Keratinocyte (primary cell): ENCODE measurements at regions not wholly inside any gene's neighbourhood (a gene's known extent, or its start where the extent isn't known, plus 50 kb on each side); places are given as distances from the start of the nearest gene placed in this dataset.

Experiments
- DNase-seq: peaks from one replicate; pipeline ENCODE4 v3.0.0-alpha.2; 2011; ENCODE audit warnings: low read depth, missing footprints, low spot score
- FAIRE-seq: peaks from 2 replicates; lab custom pipeline; 2011; peaks lifted over from hg19 to GRCh38; lab: Jason Lieb, UNC
- H2AFZ ChIP-seq: 2 replicates; pipeline ENCODE4 v1.6.0; 2012; ENCODE audit warnings: low read length, control low read depth, inconsistent platforms; ENCODE audit not compliant: control insufficient read depth
- H3K27ac ChIP-seq: 2 replicates; pipeline ENCODE4 v1.5.1; 2011; ENCODE audit warnings: low read length; ENCODE audit not compliant: control insufficient read depth, insufficient read depth
- H3K27me3 ChIP-seq: 3 replicates; pipeline ENCODE4 v1.6.0; 2011; ENCODE audit warnings: low read length; ENCODE audit not compliant: control insufficient read depth, insufficient read depth; ENCODE audit errors: extremely low read depth
- H3K36me3 ChIP-seq, 2 experiments: 2 replicates in 1 of 2; 3 replicates in 1 of 2; pipeline ENCODE4 v1.5.1; 2011; ENCODE audit warnings: low read length in 2 of 2, mild to moderate bottlenecking in 1 of 2; ENCODE audit not compliant: control insufficient read depth in 2 of 2, insufficient read depth in 2 of 2; ENCODE audit errors: extremely low read depth in 1 of 2
- H3K4me1 ChIP-seq: 3 replicates; pipeline ENCODE4 v1.5.1; 2011; ENCODE audit warnings: low read length; ENCODE audit not compliant: control insufficient read depth, insufficient read depth; ENCODE audit errors: extremely low read depth
- H3K4me2 ChIP-seq: 3 replicates; pipeline ENCODE4 v1.6.0; 2011; ENCODE audit warnings: low read depth, low read length; ENCODE audit not compliant: control insufficient read depth, insufficient read depth; ENCODE audit errors: extremely low read depth
- H3K4me3 ChIP-seq, 3 experiments: fragments of 200-600 bp in 1 of 3; sonication (generic) in 1 of 3; 2 replicates in 2 of 3; 3 replicates in 1 of 3; pipeline ENCODE4 v1.5.1; 2011 to 2016; ENCODE audit warnings: low read length in 3 of 3, mild to moderate bottlenecking in 3 of 3, control low read depth in 2 of 3, inconsistent platforms in 1 of 3, low read depth in 1 of 3, mixed read lengths in 1 of 3, mixed run types in 1 of 3, moderate library complexity in 1 of 3; ENCODE audit not compliant: control insufficient read depth in 2 of 3, insufficient read depth in 2 of 3; ENCODE audit errors: extremely low read depth in 1 of 3
- H3K79me2 ChIP-seq: 2 replicates; pipeline ENCODE4 v1.6.0; 2012; ENCODE audit warnings: low read length; ENCODE audit not compliant: control insufficient read depth, insufficient read depth
- H3K9ac ChIP-seq: 3 replicates; pipeline ENCODE4 v1.6.0; 2011; ENCODE audit warnings: low read length; ENCODE audit not compliant: control insufficient read depth, insufficient read depth; ENCODE audit errors: extremely low read depth
- H3K9me1 ChIP-seq: 3 replicates; pipeline ENCODE4 v1.6.0; 2011; ENCODE audit warnings: low read length; ENCODE audit not compliant: control insufficient read depth, insufficient read depth; ENCODE audit errors: extremely low read depth
- H3K9me3 ChIP-seq: 2 replicates; pipeline ENCODE4 v1.5.1; 2012; ENCODE audit warnings: low read depth, low read length; ENCODE audit not compliant: control insufficient read depth
- H4K20me1 ChIP-seq: 3 replicates; pipeline ENCODE4 v1.6.0; 2011; ENCODE audit warnings: low read length; ENCODE audit not compliant: control insufficient read depth, insufficient read depth; ENCODE audit errors: extremely low read depth
- CTCF ChIP-seq, 3 experiments: IDR thresholded peaks in 1 of 3; conservative IDR thresholded peaks in 1 of 3; optimal IDR thresholded peaks in 1 of 3; 2 replicates in 2 of 3; 3 replicates in 1 of 3; pipeline versions ENCODE3 to v1.5.1; 2011; ENCODE audit warnings: low read length in 3 of 3, mild to moderate bottlenecking in 3 of 3, moderate library complexity in 2 of 3, control low read depth in 1 of 3, inconsistent platforms in 1 of 3; ENCODE audit not compliant: insufficient read depth in 2 of 3; ENCODE audit errors: extremely low read depth in 1 of 3
- EZH2 ChIP-seq: IDR thresholded peaks from one replicate; pipeline ENCODE4 v1.6.1; 2012; ENCODE audit warnings: inconsistent platforms, mild to moderate bottlenecking, low read length, moderate library complexity
- dilution Hi-C: fragments of 300-500 bp; cut with MboI; formaldehyde crosslinking; loops from one replicate; pipeline ENCODE4 v1.7.0; 2020; ENCODE audit warnings: low sequenced_read_pairs; ENCODE audit not compliant: extremely low pct_ligation_motif_present

GRCh38 chr6:14428269-14428668 lies 310.7 kb downstream of the CD83 start:
- Histone ChIP-seq H3K9ac (no peak overlapping the region), H3K9me3 (no peaks in the 10 kb centered on the region), H3K36me3 (no peaks in the 10 kb centered on the region), H3K27me3 (no peaks in the 10 kb centered on the region), H3K4me3 (no peak overlapping the region), H3K4me2 (no peak overlapping the region), H3K27ac (no peak overlapping the region), H2AFZ (no peak overlapping the region), H3K9me1 (no peaks in the 10 kb centered on the region), H3K4me1 (peaks cover 14% of the 10 kb centered on the region), H4K20me1 (no peaks in the 10 kb centered on the region), H3K79me2 (no peaks in the 10 kb centered on the region)
- FAIRE-seq (no peak), DNase-seq (no peak)
- TF ChIP-seq CTCF (optimal IDR thresholded peaks at IDR 0.05 in 1 of 3, IDR thresholded peaks at IDR 0.05 in 1 of 3, conservative IDR thresholded peaks at IDR 0.05 in 1 of 3; ENCODE audit: extremely low read depth in 1 of 3, insufficient read depth in 2 of 3, low read length in 3 of 3) (no peak), EZH2 (no peak)
- dilution Hi-C loops: no loop called here

GRCh38 chr6:14429396-14429795 lies 311.8 kb downstream of the CD83 start:
- no peak overlapping the region for H3K9ac ChIP-seq
- FAIRE-seq (no peak), DNase-seq (no peak)
- TF ChIP-seq EZH2: no peak
- no peak overlapping the region for H3K4me2 ChIP-seq
- H3K4me1 ChIP-seq: peaks cover 14% of the 10 kb centered on the region
- H3K79me2 ChIP-seq: no peaks in the 10 kb centered on the region
- no peaks in the 10 kb centered on the region for H3K36me3 ChIP-seq
- H3K4me3 ChIP-seq: no peak overlapping the region
- H3K9me1 ChIP-seq: no peaks in the 10 kb centered on the region
- H4K20me1 ChIP-seq: no peaks in the 10 kb centered on the region
- dilution Hi-C loops: no loop called here
- H3K27me3 ChIP-seq: no peaks in the 10 kb centered on the region
- no peak overlapping the region for H3K27ac ChIP-seq
- no peaks in the 10 kb centered on the region for H3K9me3 ChIP-seq
- H2AFZ ChIP-seq: no peak overlapping the region

- no peak for DNase-seq
- Histone ChIP-seq H3K9me3 (no peaks in the 10 kb centered on the region), H3K4me2 (no peak overlapping the region), H3K9ac (no peak overlapping the region), H3K27me3 (no peaks in the 10 kb centered on the region), H3K36me3 (no peaks in the 10 kb centered on the region), H3K27ac (no peak overlapping the region), H4K20me1 (no peaks in the 10 kb centered on the region), H3K4me3 (no peak overlapping the region), H3K9me1 (no peaks in the 10 kb centered on the region), H3K79me2 (no peaks in the 10 kb centered on the region), H3K4me1 (peaks cover 14% of the 10 kb centered on the region), H2AFZ (no peak overlapping the region)
- dilution Hi-C loops: no loop called here
- FAIRE-seq: no peak
- TF ChIP-seq CTCF (optimal IDR thresholded peaks at IDR 0.05 in 1 of 3, IDR thresholded peaks at IDR 0.05 in 1 of 3, conservative IDR thresholded peaks at IDR 0.05 in 1 of 3; ENCODE audit: extremely low read depth in 1 of 3, insufficient read depth in 2 of 3, low read length in 3 of 3): no peak
- TF ChIP-seq EZH2: no peak
Observed at GRCh38 chr6:14430218-14430617, 312.6 kb downstream of the CD83 start.
